Mucosa of descending colon (tissue), 3 donors: ENCODE measurements at regions not wholly inside any gene's neighbourhood (a gene's known extent, or its start where the extent isn't known, plus 50 kb on each side); places are given as distances from the start of the nearest gene placed in this dataset.

ENCODE experiments used
- ATAC-seq: fragments of 200-7000 bp; cut with Tn5 transposase; one replicate; pipeline ENCODE4 v1.9.1; 2020; ENCODE audit warnings: mild to moderate bottlenecking, moderate library complexity
- DNase-seq, 3 donors: peaks; one replicate each; pipeline ENCODE4 v3.0.0-alpha.2; 2020
- H3K36me3 ChIP-seq: fragments of 200-600 bp; one replicate; pipeline ENCODE4 v1.8.0; 2021; ENCODE audit warnings: low read depth, mild to moderate bottlenecking
- H3K4me1 ChIP-seq: fragments of 200-600 bp; one replicate; pipeline ENCODE4 v1.8.0; 2021; ENCODE audit warnings: low read depth, mild to moderate bottlenecking
- H3K4me3 ChIP-seq: fragments of 200-600 bp; one replicate; pipeline ENCODE4 v1.8.0; 2021; ENCODE audit warnings: mild to moderate bottlenecking
- H3K9me3 ChIP-seq: fragments of 200-600 bp; one replicate; pipeline ENCODE4 v1.8.0; 2021; ENCODE audit warnings: mild to moderate bottlenecking
- intact Hi-C, 2 donors: fragments of 100-400 bp; cut with DNase I in 1 of 2; cut with micrococcal nuclease in 1 of 2; formaldehyde crosslinking; loops; one replicate each; pipeline versions ENCODE4 v1.11.0 to v1.11.1; 2022; cut with DNase I, micrococcal nuclease
- TF ChIP-seq, protein P1 (sequence below): fragments of 200-600 bp; IDR thresholded peaks from one replicate; pipeline ENCODE4 v1.8.0; 2022; ENCODE audit warnings: antibody characterized with exemption, mild to moderate bottlenecking
- donor health status: DM: no; HTN: no; CAD: no; lungs with moderate emphysema.
- donor health status: DM: no; HTN: no; CAD: no.
- donor health status: DM: no; HTN: yes; CAD: no.

DNA sequence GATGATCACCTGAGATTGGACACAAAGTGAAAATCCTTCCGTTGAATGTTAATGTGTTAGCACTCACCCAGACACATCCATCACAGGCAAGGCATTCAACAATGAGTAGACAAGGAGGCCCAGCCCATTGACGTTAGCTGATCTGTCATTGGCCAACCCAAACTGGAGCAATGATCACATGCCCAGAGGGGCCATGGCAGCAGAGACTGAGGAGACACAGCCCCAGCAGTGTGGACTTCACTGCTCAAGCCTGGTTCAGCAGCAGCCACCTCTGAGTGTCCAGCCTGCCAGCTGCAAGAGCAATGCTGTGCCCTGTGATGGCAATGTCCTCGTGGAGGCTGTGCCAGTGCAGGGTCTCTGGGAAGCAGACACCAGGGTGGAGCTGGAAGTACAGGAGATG lies 622.2 kb downstream of the AACS start:
- Histone ChIP-seq H3K4me3 (no peak overlapping the region), H3K4me1 (no peaks in the 10 kb centered on the region), H3K9me3 (no peaks in the 10 kb centered on the region), H3K36me3 (no peaks in the 10 kb centered on the region)
- intact Hi-C loops = no loop called here
- DNase-seq = no peak
- ATAC-seq = no peak
- TF ChIP-seq, protein P1, sequence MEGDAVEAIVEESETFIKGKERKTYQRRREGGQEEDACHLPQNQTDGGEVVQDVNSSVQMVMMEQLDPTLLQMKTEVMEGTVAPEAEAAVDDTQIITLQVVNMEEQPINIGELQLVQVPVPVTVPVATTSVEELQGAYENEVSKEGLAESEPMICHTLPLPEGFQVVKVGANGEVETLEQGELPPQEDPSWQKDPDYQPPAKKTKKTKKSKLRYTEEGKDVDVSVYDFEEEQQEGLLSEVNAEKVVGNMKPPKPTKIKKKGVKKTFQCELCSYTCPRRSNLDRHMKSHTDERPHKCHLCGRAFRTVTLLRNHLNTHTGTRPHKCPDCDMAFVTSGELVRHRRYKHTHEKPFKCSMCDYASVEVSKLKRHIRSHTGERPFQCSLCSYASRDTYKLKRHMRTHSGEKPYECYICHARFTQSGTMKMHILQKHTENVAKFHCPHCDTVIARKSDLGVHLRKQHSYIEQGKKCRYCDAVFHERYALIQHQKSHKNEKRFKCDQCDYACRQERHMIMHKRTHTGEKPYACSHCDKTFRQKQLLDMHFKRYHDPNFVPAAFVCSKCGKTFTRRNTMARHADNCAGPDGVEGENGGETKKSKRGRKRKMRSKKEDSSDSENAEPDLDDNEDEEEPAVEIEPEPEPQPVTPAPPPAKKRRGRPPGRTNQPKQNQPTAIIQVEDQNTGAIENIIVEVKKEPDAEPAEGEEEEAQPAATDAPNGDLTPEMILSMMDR = no peak

- ATAC-seq = no peak
- intact Hi-C loops = no loop called here
- Histone ChIP-seq H3K36me3 (no peaks in the 10 kb centered on the region), H3K9me3 (no peaks in the 10 kb centered on the region), H3K4me1 (no peaks in the 10 kb centered on the region), H3K4me3 (no peak overlapping the region)
- DNase-seq = no peak
- TF ChIP-seq, protein P1 = no peak
Measured at GRCh38 chr12:125687820-125688219, 622.6 kb downstream of the AACS start.

DNA sequence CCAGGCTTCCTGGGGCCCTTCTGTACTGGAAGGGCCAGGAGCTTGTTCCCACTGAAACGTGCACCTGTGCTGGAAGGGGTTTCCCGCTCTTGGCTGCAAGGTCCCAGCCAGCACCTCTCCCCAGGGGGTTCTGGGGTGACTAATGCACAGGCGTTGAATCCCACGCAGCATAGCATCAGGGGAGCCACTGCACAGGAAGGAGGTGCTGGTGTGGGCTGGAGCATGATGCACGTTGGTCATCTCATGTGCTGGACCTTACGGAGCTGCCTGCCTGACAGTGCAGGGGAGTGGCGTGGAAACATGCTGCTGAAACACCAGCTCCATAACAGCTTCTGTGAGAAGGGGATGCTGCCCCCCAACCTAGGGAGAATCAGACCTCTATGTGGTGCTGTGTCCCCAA lies 623.0 kb downstream of the AACS start:
- no peak overlapping the region for H3K4me3 ChIP-seq
- no peak for ATAC-seq
- intact Hi-C loops = no loop called here
- no peaks in the 10 kb centered on the region for H3K4me1 ChIP-seq
- no peak for DNase-seq
- H3K9me3 ChIP-seq = no peaks in the 10 kb centered on the region
- TF ChIP-seq, protein P1 = no peak
- no peaks in the 10 kb centered on the region for H3K36me3 ChIP-seq

DNA sequence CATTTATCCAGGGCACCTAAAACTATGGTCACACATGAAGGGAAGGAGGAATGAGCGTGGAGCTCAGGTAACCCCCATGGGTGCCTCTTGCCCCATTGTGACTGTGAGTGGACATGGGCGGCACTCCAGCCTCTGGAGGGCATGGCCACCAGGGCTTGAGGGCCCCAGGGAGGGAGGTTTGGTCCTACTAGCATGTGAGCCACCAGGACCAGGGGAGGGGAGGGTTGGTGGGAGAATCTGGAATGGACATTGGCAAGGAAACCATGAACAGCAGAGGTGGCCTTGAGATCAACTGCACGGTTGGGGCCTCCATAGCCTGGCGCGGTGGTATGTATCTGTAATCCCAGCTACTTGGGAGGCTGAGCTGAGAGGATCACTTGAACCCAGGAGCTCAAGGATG lies 623.6 kb downstream of the AACS start:
- intact Hi-C loops = no loop called here
- ATAC-seq = no peak

GRCh38 chr12:125689576-125690410 lies 624.6 kb downstream of the AACS start:
- Histone ChIP-seq H3K4me3 (no peak overlapping the region), H3K36me3 (no peaks in the 10 kb centered on the region), H3K4me1 (no peaks in the 10 kb centered on the region), H3K9me3 (no peaks in the 10 kb centered on the region)
- TF ChIP-seq, protein P1 = no peak
- intact Hi-C loops = no loop called here
- no peak for ATAC-seq
- DNase-seq = no peak

More for the DNA sequence above, 623.6 kb downstream of the AACS start:
- DNase-seq = no peak
- Histone ChIP-seq H3K4me1 (no peaks in the 10 kb centered on the region), H3K4me3 (no peak overlapping the region), H3K36me3 (no peaks in the 10 kb centered on the region), H3K9me3 (no peaks in the 10 kb centered on the region)
- TF ChIP-seq, protein P1 = no peak
